GM19395 (cell line): ENCODE measurements at regions not wholly inside any gene's neighbourhood (a gene's known extent, or its start where the extent isn't known, plus 50 kb on each side); places are given as distances from the start of the nearest gene placed in this dataset.
"Not testable (repeated sequence)": the region's sequence is repeated elsewhere in the genome, so short reads cannot be mapped to it uniquely, and the experiment has no call there.

Experiments
- ATAC-seq: cut with Tn5 transposase; IDR thresholded peaks from one replicate; pipeline ENCODE4 v1.9.1; 2021; ENCODE audit warnings: mild to moderate bottlenecking, moderate library complexity; ENCODE audit not compliant: unreplicated experiment

DNA sequence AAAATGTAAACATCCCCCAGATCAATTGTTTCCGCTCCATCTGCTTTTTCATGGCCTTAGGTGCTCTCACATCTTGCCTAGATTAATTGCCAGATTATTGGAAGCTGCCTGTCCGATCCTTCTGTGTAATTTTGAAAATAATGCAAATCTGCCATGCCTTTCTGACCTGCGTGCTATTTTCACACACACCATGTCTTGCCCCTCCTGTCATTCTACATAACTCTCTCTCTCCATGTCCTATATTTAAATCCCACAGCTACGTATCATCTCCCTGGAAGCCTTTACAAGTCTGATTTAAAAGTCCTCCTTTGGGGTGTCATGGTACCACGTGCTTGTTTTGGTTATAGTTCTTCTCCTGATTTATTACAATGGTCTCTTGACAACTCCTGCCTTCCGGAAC, 247.6 kb upstream of the ELAVL2 start:
- ATAC-seq = no peak

DNA sequence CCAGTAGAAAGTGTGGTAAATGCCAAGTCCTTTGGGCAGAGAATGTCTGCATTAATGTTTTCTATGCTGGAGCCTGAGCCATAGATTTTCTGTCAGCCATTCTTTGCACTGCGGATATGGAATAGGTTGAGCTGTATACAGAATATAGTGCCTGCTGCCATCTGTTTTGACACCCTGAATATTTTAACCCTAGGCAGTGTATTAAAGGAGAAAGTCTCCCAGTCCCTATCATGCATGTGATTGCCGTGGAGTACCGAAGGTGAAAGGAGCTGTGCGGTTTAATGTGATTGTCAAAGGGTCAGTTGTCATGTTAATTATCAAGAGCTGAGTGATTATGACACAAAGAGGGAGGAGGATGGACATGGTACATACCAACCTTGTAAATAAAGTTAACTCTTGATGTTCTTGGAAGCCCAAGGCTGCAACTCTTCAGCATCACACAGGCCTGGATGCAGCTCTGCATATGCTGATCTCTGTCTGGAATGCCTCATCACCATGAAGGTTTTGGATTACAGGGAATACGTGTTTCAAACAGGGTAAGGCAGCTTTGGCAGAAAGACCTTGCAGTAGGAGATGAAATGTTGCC, 247.1 kb upstream of the ELAVL2 start:
- no peak for ATAC-seq

DNA sequence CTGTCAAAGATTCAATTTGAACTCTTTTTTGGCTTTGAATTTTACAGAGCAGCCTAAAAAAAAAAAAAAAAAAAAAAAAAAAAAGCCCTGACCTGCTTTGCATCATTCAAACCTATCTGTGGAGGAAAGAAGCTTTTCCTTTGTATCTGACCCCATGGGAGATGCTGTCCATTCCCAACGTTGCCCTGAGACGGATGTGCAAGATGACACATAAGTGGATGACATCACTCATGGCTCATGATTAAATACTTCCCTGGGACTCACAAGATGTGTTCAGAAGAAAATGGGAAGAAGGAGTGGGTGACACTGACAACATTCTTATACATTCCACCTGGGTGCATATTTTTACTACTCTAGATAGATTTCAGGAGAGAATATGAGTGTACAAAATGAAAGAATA, 245.7 kb upstream of the ELAVL2 start:
- no peak for ATAC-seq

DNA sequence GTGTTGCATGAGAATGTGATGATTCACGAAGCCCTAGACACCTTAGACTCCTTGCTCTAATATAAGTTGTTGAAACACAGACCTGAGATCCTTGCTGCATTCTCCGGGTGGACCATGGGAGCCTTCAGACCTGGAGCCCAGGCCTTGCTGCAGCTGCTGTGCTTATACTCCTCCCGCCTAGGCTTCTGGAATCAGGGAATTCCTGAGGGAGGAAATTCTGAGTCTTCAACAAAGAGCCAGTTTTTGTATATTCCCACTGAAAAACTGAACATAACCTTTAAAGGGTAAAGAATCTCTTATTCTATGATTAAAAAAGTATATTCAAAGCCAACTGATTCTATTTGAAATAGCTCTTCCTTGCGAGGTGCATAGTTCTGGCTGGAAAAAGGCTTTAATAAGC, 245.1 kb upstream of the ELAVL2 start:
- no peak for ATAC-seq

DNA sequence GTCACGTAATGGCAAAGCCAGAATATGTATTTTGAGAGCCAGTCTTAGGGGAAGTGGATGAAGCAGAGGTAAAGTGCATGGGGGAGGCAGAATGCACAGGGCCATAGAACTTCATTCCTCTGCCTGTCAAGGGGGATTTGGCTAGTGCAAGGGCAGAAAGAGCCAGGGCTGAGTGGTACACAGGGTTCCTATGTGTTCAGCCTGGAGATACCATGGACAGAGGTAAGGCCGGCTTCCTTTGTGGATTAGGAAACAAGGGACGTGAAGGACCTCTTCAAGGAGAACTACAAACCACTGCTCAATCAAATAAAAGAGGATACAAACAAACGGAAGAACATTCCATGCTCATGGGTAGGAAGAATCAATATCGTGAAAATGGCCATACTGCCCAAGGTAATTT, 241.1 kb upstream of the ELAVL2 start:
- ATAC-seq = not testable (repeated sequence)

DNA sequence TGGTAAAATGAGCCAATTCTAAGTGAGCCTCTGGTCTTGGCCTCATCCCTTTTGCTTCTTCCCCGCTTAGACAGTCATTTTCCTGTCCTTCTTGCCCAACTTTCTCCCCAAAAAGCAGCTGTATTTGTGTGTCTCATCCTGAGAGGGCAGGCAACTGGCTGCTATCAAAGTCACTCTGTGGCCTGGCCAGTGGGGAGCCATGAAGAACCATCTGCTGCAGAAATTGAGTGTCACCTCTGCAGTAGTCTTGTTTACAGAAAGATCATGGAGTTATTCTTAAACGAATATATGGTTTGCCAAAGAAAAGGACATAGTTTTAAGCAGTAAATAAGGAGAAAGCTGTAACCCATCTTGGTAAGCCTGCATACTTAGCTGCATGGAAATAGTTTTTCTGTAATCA, 233.6 kb upstream of the ELAVL2 start:
- no peak for ATAC-seq

DNA sequence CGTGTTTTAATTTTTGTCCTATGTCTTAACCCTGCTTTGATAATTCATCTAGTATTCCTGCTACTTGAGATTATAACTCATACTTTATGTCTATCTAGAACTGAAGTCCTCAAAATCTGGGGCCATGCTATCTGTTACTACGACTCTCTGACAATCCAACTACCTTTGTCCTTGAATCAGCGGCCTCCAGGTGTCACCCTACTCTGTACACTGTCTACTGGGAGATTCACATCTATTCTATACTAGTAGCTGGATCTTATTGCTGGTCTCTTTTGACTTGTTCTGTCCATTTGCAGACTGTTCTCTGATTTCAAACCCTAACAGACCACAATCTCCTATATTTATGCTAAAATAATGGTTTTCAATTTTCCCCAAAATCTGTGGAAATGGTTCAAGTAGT, 225.5 kb upstream of the ELAVL2 start:
- no peak for ATAC-seq

DNA sequence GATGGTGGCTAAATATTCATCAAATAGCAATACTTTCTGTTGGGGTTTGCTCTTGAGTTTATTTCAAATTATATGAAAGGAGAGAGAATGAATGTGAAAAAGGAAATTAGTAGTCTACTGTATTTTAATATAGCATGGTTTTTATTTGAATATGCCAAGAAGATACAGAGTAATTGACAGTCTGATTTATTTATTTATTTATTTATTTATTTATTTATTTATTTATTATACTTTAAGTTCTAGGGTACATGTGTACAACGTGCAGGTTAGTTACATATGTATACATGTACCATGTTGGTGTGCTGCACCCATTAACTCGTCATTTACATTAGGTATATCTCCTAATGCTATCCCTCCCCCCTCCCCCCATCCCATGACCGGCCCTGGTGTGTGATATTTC, 224.2 kb upstream of the ELAVL2 start:
- not testable (repeated sequence) for ATAC-seq

DNA sequence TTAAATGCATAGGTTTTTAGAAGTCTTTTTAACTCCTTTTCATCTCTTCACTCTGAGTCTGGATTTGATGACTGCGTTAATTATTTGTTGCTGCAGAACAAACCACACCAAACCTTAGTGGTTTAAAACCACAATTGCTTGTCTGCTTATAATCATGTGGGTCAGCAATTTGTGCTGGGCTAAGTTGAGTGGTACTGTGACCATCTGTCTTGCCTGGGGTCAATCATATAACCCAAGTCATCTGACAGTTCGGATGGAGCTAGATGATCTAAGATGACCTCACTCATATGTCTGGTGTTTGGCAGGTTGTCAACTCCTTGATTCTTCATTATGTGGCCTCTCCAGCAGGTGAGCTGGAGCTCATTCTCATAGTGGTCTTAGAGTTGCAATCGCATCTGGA, 219.1 kb upstream of the ELAVL2 start:
- ATAC-seq = no peak

DNA sequence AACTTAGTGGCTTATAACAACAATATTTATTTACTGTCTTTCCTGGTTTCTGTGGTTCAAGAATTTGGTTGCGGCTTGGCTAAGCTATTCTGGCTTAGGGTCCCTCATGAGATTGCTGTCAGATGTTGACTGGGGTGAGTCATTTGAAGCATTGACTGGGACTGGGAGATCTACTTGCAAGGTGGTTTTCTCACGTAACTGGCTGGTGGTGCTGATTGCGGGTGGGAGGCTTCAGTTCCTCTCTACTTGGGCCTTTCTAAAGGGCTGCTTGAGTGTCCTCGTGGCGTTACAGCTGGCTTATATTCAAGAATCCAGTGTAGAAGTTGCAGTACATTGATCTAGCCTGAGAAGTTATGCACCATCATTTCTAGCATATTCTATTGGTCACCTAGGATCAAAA, 218.5 kb upstream of the ELAVL2 start:
- ATAC-seq = no peak

DNA sequence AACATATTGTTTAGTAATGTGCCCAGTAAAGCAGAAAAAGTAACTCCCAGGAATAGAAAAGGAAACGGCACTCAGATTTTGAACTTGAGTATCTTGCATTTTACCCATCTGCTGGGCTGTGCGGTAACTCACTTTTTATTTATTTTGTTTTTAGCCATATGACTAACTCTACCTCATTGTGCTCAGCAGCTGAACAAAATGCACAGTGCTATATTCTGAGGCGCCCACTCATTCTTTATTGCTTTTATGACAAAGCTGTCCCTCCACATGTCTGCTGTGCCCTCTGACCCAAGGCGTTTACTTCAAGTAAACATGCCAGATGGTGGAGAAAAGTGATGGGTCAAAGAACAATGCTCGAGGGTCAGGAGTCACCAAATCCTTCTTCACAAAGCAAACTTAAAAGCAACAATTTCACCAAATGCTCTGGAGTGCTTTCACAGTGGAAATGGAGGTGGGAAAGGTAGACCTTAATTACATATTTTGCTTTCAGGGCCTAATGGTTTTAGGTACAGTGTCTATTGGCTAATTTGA, 215.2 kb upstream of the ELAVL2 start:
- no peak for ATAC-seq

DNA sequence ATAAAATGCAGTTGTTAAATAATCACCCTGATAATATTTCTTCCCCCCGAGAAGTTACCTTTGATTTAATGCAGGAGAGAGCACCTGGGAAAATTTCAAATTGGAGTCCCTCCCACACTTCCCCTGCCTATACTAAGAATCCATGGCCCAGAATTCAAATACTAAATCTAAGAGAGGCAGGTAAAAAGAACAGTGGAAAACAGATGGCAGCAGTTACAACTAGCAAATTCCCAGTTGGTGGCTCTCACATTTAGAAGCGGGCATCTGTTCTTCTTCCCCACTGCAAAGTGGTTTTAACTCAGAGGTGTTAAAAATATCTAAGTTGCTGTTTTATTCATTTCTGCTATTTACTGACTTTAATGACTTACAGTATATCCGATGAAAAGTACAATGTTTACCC, 210.4 kb upstream of the ELAVL2 start:
- ATAC-seq = no peak

DNA sequence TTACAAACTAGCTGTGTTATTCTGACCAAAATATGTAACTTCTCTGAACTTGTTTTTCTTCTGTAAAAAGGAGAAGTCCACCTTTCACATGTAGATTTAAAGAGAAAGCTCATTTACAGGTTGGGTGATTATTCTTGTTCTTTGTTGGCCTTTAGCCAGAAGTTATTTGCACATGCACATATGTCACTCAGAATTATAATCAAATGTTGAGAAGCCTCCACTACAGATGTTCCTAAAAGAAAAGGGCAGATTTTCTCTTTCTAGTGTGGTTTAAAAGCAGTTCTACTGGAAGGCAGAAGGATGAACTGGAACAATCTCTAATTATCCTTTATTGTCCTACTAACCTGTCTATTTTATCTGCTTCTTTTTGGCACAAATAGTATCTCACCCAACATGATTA, 209.8 kb upstream of the ELAVL2 start:
- no peak for ATAC-seq

DNA sequence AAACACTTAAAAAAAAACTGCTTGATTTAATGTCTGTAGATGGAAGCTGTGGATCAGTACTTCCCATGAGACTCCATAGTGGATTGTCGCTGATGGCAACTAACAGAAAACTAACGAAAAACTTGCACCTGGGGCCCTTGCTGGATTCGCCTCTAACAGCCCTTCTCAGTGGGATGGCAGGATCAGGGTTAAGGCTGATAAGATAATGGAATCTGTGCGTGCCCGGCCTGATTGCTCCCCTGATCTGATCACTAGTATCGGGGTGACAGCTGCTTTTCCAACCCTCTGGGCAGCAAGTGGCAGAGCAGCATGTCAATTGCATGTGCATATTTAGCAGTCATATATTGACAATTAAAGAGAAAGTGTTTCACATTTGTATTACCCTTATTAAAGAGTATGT, 185.8 kb upstream of the ELAVL2 start:
- ATAC-seq = no peak

DNA sequence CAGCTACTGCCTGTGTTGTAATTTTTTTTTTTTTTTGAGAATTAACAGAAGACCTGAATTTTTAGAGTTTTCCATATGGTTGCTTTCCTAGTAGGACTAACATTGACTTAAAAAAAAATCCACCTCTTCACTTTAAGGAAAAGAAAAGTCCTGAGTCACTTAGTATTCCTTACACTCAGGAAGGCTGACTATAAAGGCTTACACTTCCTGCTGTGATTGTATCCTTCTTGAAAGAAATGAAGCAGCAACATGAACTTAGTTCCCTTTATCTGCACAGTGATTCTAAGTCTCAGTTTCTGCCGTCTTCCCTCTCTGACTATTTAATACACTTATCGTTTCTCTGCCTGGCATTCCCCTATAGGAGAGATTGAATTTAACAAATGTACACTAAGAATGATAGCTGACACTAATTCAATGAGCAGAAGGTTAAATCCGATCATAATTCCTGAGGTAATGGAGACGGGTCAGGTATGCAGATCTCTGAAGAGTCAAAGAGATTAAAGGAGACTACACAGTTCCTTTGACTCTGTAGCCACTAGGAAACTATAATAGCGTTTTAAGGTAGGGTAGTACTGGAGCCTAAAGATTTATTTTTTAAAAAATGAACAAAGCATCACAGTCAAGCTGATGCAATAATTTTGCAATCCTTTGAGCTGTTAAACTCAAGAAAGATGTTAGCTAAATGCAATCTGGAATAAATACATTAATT, 185.1 kb upstream of the ELAVL2 start:
- ATAC-seq = no peak

DNA sequence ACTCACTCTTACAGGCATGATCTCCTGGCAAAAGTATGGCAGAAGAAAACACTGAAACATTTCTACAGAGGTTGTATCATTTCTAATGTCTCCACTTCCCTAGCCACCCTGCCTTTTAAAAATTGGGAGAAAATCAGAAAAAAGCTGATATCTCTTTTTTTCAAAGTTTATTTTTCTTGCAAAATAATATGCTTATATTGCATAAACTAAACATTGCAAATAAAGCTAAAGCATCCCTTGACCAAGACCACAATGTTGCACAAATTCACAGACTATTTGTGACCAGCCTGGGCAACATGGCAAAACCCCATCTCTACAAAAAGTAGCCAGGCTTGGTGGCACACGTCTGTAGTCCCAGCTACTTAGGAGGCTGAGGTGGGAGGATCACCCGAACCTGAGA, 183.3 kb upstream of the ELAVL2 start:
- no peak for ATAC-seq

DNA sequence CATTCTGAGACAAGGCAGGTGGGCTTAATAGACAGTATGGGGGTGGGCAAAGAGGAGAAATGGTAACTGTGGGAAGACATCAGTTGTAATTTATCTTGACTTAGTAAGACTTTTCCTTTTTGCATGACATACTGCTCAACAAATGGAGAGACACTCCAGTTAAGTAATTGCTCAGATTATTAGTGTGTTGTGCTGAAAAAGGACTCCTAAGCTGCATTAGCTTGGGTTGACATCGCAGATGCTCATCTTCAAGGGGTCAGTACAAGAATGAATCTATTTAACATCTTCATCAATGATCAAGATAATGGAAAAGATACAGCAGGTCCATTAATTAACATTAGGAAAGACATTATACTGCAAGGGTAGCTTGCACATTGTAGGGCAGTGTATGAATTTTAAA, 181.1 kb upstream of the ELAVL2 start:
- ATAC-seq = no peak

DNA sequence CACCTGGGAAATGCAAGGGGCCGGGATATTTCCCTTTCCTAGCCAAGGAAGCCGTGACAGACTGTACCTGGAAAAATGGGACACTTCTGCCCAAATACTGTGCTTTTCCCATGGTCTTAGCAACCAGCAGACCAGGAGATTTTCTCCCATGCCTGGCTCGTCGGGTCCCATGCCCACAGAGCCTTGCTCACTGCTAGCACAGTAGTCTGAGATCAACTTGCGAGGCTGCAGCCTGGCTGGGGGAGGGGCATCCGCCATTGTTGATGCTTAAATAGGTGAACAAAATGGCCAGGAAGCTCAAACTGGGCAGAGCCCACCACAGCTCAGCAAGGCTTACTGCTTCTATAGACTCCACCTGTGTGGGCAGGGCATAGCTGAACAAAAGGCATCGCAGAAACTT, 165.8 kb upstream of the ELAVL2 start:
- ATAC-seq = not testable (repeated sequence)

DNA sequence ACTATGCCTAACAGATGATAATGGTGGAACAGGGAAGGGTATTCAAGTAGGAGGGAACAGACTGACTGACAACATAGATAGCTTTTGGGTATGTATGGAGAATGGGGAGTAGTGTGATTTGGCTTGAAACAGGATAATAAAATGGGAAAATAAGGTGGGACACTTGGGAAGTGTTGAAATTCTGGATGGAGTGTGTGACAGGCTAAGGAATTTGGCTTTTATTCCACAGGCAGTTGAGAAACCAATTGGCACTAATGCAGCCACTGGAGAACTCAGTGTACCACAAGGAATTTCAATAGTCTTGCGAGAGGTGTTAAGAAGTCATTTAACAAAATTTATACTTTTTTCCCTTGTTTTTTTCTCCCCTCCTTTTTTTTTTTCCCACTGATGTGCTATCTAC, 153.5 kb upstream of the ELAVL2 start:
- ATAC-seq = no peak

DNA sequence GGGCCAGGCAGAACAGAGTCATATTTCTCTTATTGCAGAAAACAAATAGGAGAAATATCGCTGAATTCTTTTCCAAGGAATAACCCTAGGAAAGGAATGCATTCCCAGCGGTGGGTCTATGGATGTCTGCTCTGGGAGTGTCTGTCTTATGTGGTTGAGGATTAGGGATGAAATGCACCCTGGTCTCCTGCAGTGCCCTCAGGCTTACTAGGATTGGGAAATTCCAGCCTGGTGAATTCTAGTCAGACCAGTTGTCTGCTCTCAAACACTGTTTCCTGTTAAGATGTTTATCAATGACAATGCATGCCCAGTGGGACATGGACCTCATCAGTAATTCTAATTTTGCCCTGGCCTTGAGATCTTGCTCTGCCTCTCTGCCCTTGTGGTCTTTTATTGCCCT, 136.1 kb upstream of the ELAVL2 start:
- no peak for ATAC-seq

DNA sequence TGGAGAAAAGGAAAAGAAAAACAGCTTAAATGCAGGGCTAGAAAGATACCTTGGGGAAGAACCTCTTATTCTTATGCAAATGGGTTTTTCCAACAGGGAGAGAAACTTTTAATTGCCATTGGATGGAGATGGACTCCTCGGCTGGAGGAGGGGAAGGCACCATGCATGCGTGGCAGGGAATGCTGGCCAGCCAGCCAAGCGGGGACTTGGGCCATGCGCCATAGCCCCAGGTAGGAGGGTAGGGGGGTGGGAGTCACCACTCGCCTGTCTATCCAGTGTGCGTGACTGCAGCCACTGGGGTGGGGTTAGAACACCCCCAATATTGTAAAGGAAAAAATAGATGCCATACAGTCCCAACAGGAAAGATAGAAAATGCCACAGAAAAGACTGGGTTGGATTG, 119.9 kb upstream of the ELAVL2 start:
- ATAC-seq = no peak

DNA sequence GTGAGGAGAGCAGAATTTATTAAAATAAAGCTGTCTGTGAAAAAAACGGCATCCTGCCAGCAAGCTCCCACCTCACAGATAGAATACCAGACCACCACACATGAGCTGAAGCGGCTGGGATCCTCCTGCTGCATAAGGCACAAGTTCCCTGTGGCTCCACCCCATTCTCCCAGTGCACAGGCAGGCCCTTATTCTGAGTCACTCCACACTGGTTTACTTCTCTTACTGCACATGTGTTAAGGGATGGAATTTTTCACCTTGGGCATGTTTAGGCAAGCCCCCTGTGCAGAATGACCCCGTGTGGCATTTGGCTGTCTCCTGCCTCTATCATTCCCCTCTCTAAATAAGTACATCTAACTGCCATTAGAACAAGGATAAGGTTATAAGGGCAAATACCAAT, 115.0 kb upstream of the ELAVL2 start:
- no peak for ATAC-seq

DNA sequence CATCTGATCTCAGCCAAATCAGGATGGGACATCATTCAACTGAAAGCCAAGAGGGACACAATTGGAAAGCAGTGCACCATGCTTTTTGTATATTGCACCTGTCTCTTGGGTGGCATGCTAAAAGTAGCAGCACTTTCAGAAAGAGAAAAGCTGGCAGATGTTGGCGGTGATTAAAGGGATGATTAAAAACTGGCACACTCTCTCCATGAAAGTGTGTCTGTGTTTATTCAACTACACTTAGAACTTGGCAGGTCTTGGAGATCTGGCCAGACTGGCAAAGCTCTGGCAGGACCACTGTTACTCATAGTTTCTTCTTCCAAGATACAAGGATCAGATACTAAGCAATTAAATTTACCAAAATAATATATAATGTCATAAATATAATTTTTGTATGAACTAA, 112.9 kb upstream of the ELAVL2 start:
- ATAC-seq = no peak
